ENCODE measurements at regions not wholly inside any gene's neighbourhood (a gene's known extent, or its start where the extent isn't known, plus 50 kb on each side); places are given as distances from the start of the nearest gene placed in this dataset.

DNA sequence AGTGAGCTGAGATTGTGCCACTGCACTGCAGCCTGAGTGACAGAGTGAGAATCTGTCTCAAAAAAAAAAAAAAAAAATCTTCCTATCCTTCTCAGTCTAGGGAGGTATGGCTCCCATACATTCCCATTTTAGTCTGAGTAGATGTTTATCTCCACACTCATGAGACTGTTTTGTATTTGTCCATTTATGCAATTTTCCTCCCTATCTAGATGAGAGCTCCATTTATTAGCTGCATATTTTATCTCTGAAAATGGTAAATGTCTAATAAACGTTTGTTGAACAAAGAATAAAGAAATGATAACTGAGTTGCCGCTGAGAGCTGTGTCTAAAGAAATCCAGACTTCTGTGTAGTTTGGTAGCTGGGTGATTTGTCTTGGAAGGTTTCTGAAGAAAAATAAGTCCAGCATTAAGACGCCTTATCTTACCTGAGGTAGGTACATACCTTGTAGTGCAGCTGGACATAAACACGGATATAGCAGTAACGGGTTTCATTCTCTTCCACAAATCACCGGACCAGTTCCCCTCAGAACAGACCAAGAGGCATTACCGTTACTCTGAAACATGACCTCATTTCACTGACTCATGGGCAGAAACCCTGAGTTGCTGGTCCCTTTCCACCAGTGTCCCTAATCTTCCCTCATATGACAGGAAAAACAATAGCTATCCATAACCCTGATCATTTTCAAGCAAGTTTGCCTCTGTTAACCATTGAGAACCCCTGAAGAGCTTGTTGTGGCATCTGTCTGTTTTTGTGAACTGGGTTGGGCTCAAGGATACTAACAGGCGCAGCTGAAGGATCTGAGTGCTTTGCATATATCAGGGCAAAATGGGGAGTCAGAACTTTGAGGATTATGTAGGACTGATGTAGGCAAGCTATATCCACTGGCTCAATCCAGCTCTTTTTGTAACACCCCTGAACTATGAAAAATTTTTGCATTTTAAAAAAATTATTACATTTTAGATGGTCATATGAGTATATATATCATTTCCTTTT, 177.4 kb upstream of the XYLT1 start:
- in situ Hi-C loops (cut with MboI; ENCODE audit: low pct_unique_long_range_greater_than_20kb, low sequenced_read_pairs), result no loop called here
- DNase-seq, result no peak

DNA sequence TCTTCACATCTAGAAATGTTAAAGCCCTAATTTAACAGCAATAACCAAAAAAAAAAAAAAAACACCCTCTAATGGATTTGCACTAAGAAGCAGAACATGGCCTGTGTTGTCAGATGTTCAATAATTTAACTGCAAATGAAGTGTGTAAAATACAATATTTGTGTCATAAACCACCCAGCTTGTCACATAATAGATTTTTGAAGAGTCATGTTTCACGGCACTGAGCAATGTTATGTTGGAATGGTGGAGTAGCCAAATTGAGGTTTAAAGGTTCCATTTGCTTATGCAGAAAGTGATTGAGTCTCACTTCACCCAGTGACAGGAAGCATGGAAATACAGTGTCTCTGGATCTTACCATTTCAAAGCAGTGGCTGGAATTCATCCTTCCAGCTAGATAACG, 173.2 kb upstream of the XYLT1 start:
- DNase-seq, result no peak
- in situ Hi-C loops (cut with MboI; ENCODE audit: low pct_unique_long_range_greater_than_20kb, low sequenced_read_pairs), result no loop called here

- in situ Hi-C loops (cut with MboI; ENCODE audit: low pct_unique_long_range_greater_than_20kb, low sequenced_read_pairs), result no loop called here
- no peak for DNase-seq
Observed at GRCh38 chr16:17641990-17642389, 171.2 kb upstream of the XYLT1 start.

DNA sequence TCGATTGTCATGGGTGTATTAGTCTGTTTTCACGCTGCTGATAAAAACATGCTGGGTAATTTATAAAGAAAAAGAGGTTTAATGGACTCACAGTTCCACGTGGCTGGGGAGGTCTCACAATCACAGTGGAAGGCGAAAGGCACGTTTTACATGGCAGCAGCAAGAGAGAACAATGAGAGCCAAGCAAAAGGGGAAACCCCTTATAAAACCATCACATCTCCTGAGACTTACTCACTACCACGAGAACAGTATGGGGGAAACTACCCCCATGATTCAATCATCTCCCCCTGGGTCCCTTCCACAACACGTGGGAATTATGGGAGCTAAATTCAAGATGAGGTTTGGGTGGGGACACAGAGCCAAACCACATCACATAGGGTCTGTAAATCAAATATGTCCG, 167.4 kb upstream of the XYLT1 start:
- DNase-seq, result no peak
- in situ Hi-C loops (cut with MboI; ENCODE audit: low pct_unique_long_range_greater_than_20kb, low sequenced_read_pairs), result no loop called here

- no peak for DNase-seq
Observed at GRCh38 chr16:17635183-17635582, 164.4 kb upstream of the XYLT1 start.

DNA sequence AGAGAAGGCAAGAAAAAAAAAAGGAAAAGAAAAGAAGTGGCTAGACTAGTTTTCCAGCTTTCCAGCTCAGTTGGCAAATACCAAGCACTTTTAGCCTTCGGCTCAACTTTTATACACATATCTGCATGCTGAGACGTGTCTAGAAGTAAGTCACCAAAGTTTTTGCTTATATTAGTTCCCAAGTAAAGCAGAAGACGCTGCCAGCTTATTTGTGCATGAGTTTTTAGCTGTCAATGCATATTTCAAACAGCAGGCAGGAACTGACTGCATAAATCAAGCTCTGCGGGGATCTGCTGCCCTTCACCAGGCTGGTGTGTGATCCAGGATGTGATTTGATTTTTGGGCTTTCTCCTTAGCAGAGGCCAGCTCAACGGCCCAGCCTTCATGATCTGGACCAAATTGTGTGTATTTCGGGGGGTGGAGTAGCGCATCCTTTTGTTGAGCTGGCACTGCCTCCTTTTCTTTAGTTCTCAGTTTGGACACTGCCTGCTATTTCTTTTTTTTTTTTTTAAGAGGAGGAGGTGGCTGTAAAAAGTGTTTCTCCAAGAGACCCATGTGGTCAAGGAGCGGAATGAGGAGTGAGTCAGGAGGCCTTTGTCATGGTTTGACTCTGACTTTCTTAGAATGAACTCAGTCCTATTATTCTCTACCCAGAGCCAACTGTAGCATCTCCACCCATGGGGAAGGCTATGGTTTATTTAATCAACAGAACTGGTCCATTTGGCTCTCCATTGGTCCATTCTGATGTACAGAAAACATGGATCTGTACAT, 162.6 kb upstream of the XYLT1 start:
- no peak for DNase-seq
- in situ Hi-C loops (cut with MboI; ENCODE audit: low pct_unique_long_range_greater_than_20kb, low sequenced_read_pairs), result no loop called here

More at GRCh38 chr16:17635183-17635582, 164.4 kb upstream of the XYLT1 start:
- in situ Hi-C loops (cut with MboI; ENCODE audit: low pct_unique_long_range_greater_than_20kb, low sequenced_read_pairs), result no loop called here

GRCh38 chr16:17632667-17633066, 161.9 kb upstream of the XYLT1 start:
- DNase-seq, result no peak
- in situ Hi-C loops (cut with MboI; ENCODE audit: low pct_unique_long_range_greater_than_20kb, low sequenced_read_pairs), result no loop called here

GRCh38 chr16:17629936-17630335, 159.2 kb upstream of the XYLT1 start:
- in situ Hi-C loops (cut with MboI; ENCODE audit: low pct_unique_long_range_greater_than_20kb, low sequenced_read_pairs), result no loop called here

GRCh38 chr16:17628983-17629382, 158.2 kb upstream of the XYLT1 start:
- DNase-seq, result no peak
- in situ Hi-C loops (cut with MboI; ENCODE audit: low pct_unique_long_range_greater_than_20kb, low sequenced_read_pairs), result no loop called here

More at GRCh38 chr16:17629936-17630335, 159.2 kb upstream of the XYLT1 start:
- no peak for DNase-seq

DNA sequence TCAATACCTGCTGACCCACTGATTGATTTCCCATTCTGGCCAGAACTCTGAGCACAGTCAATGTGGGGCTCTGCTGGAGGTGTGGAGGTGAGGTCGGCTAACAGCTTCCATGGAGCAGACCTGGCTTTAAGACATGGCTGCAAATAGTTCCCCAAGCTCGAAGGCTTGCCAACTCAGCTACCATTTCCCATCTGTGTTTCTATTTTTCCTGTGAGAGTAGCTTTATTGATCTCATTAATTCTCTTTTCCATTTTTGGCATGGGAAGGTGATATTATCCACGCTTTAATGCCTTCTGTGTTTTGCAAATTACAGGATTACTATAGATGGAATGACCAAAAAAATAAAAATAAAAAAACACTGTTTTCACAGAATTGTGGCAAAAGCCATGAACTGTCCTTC, 151.6 kb upstream of the XYLT1 start:
- in situ Hi-C loops (cut with MboI; ENCODE audit: low pct_unique_long_range_greater_than_20kb, low sequenced_read_pairs), result no loop called here
- DNase-seq, result no peak

GRCh38 chr16:17619261-17619660, 148.5 kb upstream of the XYLT1 start:
- no peak for DNase-seq
- in situ Hi-C loops (cut with MboI; ENCODE audit: low pct_unique_long_range_greater_than_20kb, low sequenced_read_pairs), result no loop called here

GRCh38 chr16:17617021-17617552, 146.3 kb upstream of the XYLT1 start:
- DNase-seq, result no peak
- in situ Hi-C loops (cut with MboI; ENCODE audit: low pct_unique_long_range_greater_than_20kb, low sequenced_read_pairs), result no loop called here

DNA sequence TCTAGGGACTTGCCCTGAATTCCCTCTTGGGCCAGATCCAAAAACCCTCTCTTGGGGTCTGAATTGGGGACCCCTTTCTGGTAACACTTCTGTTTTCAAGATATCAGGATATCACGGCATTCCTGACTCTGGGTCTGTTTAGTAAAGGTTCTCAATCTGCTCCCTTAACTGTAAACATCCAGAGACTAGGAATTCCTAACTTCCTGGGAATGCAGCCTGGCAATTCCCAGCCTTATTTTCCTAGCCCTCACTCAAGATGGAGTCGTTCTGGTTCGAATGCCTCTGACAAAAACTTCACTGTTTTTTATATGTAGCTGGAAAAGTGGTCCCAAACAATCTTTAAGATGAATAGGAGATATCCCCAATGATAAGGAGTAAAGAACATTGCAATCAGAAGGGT, 141.6 kb upstream of the XYLT1 start:
- in situ Hi-C loops (cut with MboI; ENCODE audit: low pct_unique_long_range_greater_than_20kb, low sequenced_read_pairs), result no loop called here
- no peak for DNase-seq

- in situ Hi-C loops (cut with MboI; ENCODE audit: low pct_unique_long_range_greater_than_20kb, low sequenced_read_pairs), result no loop called here
- DNase-seq, result no peak
Observed at GRCh38 chr16:17607609-17608008, 136.8 kb upstream of the XYLT1 start.

GRCh38 chr16:17607075-17607509, 136.3 kb upstream of the XYLT1 start:
- in situ Hi-C loops (cut with MboI; ENCODE audit: low pct_unique_long_range_greater_than_20kb, low sequenced_read_pairs), result no loop called here
- DNase-seq, result no peak

DNA sequence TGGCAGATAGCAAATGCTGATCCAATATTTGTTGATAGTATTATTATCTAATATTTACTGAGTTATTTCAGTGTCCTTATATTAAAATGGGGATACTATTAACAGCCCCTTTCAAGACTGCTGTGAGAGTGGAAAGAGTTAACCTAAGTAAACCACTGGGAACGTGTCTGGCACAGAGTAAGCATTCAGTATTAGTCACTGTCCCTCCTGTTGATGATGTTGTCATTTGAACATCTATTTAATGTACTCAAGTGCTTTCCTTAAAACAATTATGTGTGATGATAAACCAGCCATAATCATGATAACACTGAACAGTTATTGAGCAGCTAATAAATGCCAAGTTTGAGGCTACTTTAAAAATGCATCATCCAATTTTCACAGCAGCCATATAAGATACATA, 135.7 kb upstream of the XYLT1 start:
- in situ Hi-C loops (cut with MboI; ENCODE audit: low pct_unique_long_range_greater_than_20kb, low sequenced_read_pairs), result no loop called here
- no peak for DNase-seq

- DNase-seq, result no peak
- in situ Hi-C loops (cut with MboI; ENCODE audit: low pct_unique_long_range_greater_than_20kb, low sequenced_read_pairs), result no loop called here
Observed at GRCh38 chr16:17605784-17606183, 135.0 kb upstream of the XYLT1 start.

- no peak for DNase-seq
- in situ Hi-C loops (cut with MboI; ENCODE audit: low pct_unique_long_range_greater_than_20kb, low sequenced_read_pairs), result no loop called here
Observed at GRCh38 chr16:17603626-17604025, 132.9 kb upstream of the XYLT1 start.

- in situ Hi-C loops (cut with MboI; ENCODE audit: low pct_unique_long_range_greater_than_20kb, low sequenced_read_pairs), result no loop called here
- DNase-seq, result peak; percentile 5
Observed at GRCh38 chr16:17602678-17603077, 131.9 kb upstream of the XYLT1 start.

- no peak for DNase-seq
- in situ Hi-C loops (cut with MboI; ENCODE audit: low pct_unique_long_range_greater_than_20kb, low sequenced_read_pairs), result no loop called here
Observed at GRCh38 chr16:17598968-17599367, 128.2 kb upstream of the XYLT1 start.

All from KBM-7 (cell line).